HepG2 (cell line): ENCODE measurements at regions not wholly inside any gene's neighbourhood (a gene's known extent, or its start where the extent isn't known, plus 50 kb on each side); places are given as distances from the start of the nearest gene placed in this dataset.

Experiments used
- ATAC-seq: fragments of 200-7000 bp; cut with Tn5 transposase; 3 replicates; pipeline ENCODE4 v1.9.1; 2020; ENCODE audit warnings: mild to moderate bottlenecking, moderate library complexity
- BruUV-seq: library from RNA; stranded (reverse); fragments of 400-500 nt; replicated peaks from 2 replicates; lab custom pipeline; 2021; lab: Mats Ljungman, UMichigan
- CTCF ChIA-PET: fragments of 300-600 bp; formaldehyde crosslinking; extraction: SDS; loops from one replicate; lab custom pipeline; 2021; ENCODE audit warnings: low total read pairs, inconsistent platforms, low intra/inter-chr PET ratio; lab: Yijun Ruan, JAX
- POLR2A ChIA-PET: fragments of 350-600 bp; sonication (Branson Sonifier 250); formaldehyde crosslinking; loops from one replicate; lab custom pipeline; 2020; ENCODE audit warnings: antibody characterized with exemption, inconsistent platforms; lab: Yijun Ruan, JAX
- DNase-seq: peaks from one replicate; pipeline ENCODE4 v3.0.0-alpha.2; 2015; ENCODE audit warnings: low spot score
- FAIRE-seq: peaks from 3 replicates; lab custom pipeline; 2011; peaks lifted over from hg19 to GRCh38; lab: Jason Lieb, UNC
- H2AFZ ChIP-seq: one replicate; pipeline ENCODE4 v1.6.1; 2011; ENCODE audit warnings: low read length, inconsistent platforms
- H3K27ac ChIP-seq: fragments of 300-600 bp; 3 replicates; pipeline ENCODE4 v1.8.0; 2011; ENCODE audit warnings: mixed run types, mild to moderate bottlenecking, mixed read lengths, low read length, inconsistent platforms; ENCODE audit not compliant: insufficient read depth; ENCODE audit errors: extremely low read length
- H3K27me3 ChIP-seq, 2 experiments: fragments of 200-600 bp in 1 of 2; 2 replicates in 1 of 2; 3 replicates in 1 of 2; pipeline versions ENCODE4 v1.6.0 to v1.8.0; 2011; ENCODE audit warnings: low read length in 2 of 2, mild to moderate bottlenecking in 2 of 2, moderate library complexity in 2 of 2, inconsistent platforms in 1 of 2; ENCODE audit not compliant: insufficient read depth in 2 of 2, control insufficient read depth in 1 of 2
- H3K36me3 ChIP-seq, 2 experiments: fragments of 200-600 bp in 1 of 2; replicated peaks in 1 of 2; 2 replicates in 1 of 2; 3 replicates in 1 of 2; pipeline versions ENCODE4 v1.5.1 to v1.8.0; 2011; ENCODE audit warnings: low read length in 2 of 2, inconsistent platforms in 1 of 2; ENCODE audit not compliant: insufficient read depth in 2 of 2, control insufficient read depth in 1 of 2
- H3K4me1 ChIP-seq: 2 replicates; pipeline ENCODE4 v1.5.1; 2012; ENCODE audit warnings: low read length, inconsistent platforms; ENCODE audit not compliant: insufficient read depth
- H3K4me2 ChIP-seq: 2 replicates; pipeline ENCODE4 v1.6.0; 2011; ENCODE audit warnings: low read depth, low read length, inconsistent platforms
- H3K4me3 ChIP-seq, 3 experiments: fragments of 200-600 bp in 1 of 3; sonication (generic), shearing (Covaris generic) in 1 of 3; replicated peaks in 1 of 3; 2 replicates each; pipeline ENCODE4 v1.5.1; 2011 to 2016; ENCODE audit warnings: low read length in 3 of 3, inconsistent platforms in 2 of 3, low read depth in 2 of 3, mild to moderate bottlenecking in 2 of 3, control low read depth in 1 of 3, mixed read lengths in 1 of 3; ENCODE audit not compliant: insufficient read depth in 1 of 3
- H3K79me2 ChIP-seq: one replicate; pipeline ENCODE4 v1.6.1; 2011; ENCODE audit warnings: low read length, inconsistent platforms; ENCODE audit not compliant: insufficient read depth
- H3K9ac ChIP-seq: 2 replicates; pipeline ENCODE4 v1.6.0; 2011; ENCODE audit warnings: mild to moderate bottlenecking, low read depth, low read length, inconsistent platforms; ENCODE audit not compliant: insufficient read depth
- H3K9me3 ChIP-seq: 2 replicates; pipeline ENCODE4 v1.5.1; 2012; ENCODE audit warnings: mild to moderate bottlenecking, low read length
- H4K20me1 ChIP-seq: 2 replicates; pipeline ENCODE4 v1.6.0; 2011; ENCODE audit warnings: inconsistent platforms, mild to moderate bottlenecking, low read length, moderate library complexity; ENCODE audit not compliant: insufficient read depth
- ADNP ChIP-seq: sonication (generic); formaldehyde crosslinking; IDR thresholded peaks from 2 replicates; pipeline ENCODE4 v1.4.0; 2020; ENCODE audit warnings: missing genetic modification reagents
- CTCF ChIP-seq: sonication (generic); formaldehyde crosslinking; IDR thresholded peaks from 2 replicates; pipeline ENCODE4 v1.5.0; 2020; ENCODE audit warnings: mild to moderate bottlenecking, missing genetic modification reagents, moderate library complexity
- MTA1 ChIP-seq: sonication (generic); formaldehyde crosslinking; IDR thresholded peaks from 2 replicates; pipeline ENCODE4 v1.4.0; 2020; ENCODE audit warnings: missing genetic modification reagents, mild to moderate bottlenecking, borderline replicate concordance
- ZBTB40 ChIP-seq, 2 experiments: fragments of 450-650 bp in 1 of 2; sonication (generic) in 1 of 2; formaldehyde crosslinking in 1 of 2; IDR thresholded peaks; 2 replicates each; pipeline versions ENCODE4 v1.6.1 to v1.8.0; 2016 to 2022; ENCODE audit warnings: antibody characterized with exemption in 1 of 2, mild to moderate bottlenecking in 1 of 2, missing genetic modification reagents in 1 of 2
- ZNF318 ChIP-seq: sonication (generic); formaldehyde crosslinking; IDR thresholded peaks from 2 replicates; pipeline ENCODE4 v1.4.0; 2020; ENCODE audit warnings: mild to moderate bottlenecking, missing genetic modification reagents
- WGBS: methylation state at CpG from one replicate; pipeline ENCODE4 v1.1.6; 2017; ENCODE audit warnings: low lambda C conversion rate; 5-methylcytosine and 5-hydroxymethylcytosine counted together
- in situ Hi-C: cut with HindIII; loops from 2 replicates; pipeline ENCODE4 v1.10.0; 2017; ENCODE audit warnings: low pct_unique_long_range_greater_than_20kb; ENCODE audit not compliant: extremely low pct_ligation_motif_present
- intact Hi-C: fragments of 100-400 bp; cut with micrococcal nuclease; formaldehyde crosslinking; loops from one replicate; pipeline ENCODE4 v1.10.0; 2022; ENCODE audit not compliant: unreplicated experiment

DNA sequence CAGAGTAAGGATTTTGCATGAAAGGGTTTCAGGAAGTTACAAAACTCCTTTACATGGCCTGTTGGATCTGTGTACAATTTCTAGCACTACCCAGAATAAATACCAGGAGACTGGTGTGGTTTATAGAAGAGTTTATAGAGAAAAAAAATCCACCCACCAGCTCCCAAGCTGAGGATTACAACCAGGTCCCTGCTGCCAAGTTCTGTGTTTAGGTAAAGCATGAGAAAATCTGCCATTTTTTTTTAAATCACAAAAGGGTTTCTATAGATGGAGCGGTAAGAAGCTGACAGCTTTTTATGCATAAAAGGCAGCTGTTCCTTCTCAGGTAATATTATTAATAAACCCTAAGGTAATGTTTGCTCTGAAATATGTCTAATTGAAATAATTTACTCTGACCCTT lies 545.4 kb upstream of the ZEB2 start:
- ATAC-seq (no peak), DNase-seq (no peak), FAIRE-seq (no peak)
- WGBS: 4% methylated on average over 1 of the region's 1 CpG
- no peaks in the 10 kb centered on the region for H3K36me3 ChIP-seq
- BruUV-seq: no TSS peak
- H3K4me1 ChIP-seq: no peaks in the 10 kb centered on the region
- intact Hi-C loops (no loop called here), in situ Hi-C loops (no loop called here)
- no peak overlapping the region for H3K4me3 ChIP-seq
- ChIA-PET CTCF (no interaction called here), POLR2A (no interaction called here)
- peaks cover 49% of the 10 kb centered on the region for H3K9me3 ChIP-seq
- H3K27me3 ChIP-seq: no peaks in the 10 kb centered on the region
- H2AFZ ChIP-seq: no peak overlapping the region
- H4K20me1 ChIP-seq: no peaks in the 10 kb centered on the region
- no peaks in the 10 kb centered on the region for H3K79me2 ChIP-seq
- no peak overlapping the region for H3K4me2 ChIP-seq
- H3K27ac ChIP-seq: no peak overlapping the region
- H3K9ac ChIP-seq: no peak overlapping the region
- TF ChIP-seq CTCF (CRISPR knock-in tag): no peak
- TF ChIP-seq MTA1 (CRISPR knock-in tag): no peak
- no peak for TF ChIP-seq ADNP (CRISPR knock-in tag)
- TF ChIP-seq ZBTB40 (IDR thresholded peaks at IDR 0.05): no peak
- no peak for TF ChIP-seq ZBTB40 (CRISPR knock-in tag; IDR thresholded peaks at IDR 0.05)
- no peak for TF ChIP-seq ZNF318 (CRISPR knock-in tag)
